SH-SY5Y (cell line): ENCODE measurements at regions not wholly inside any gene's neighbourhood (a gene's known extent, or its start where the extent isn't known, plus 50 kb on each side); places are given as distances from the start of the nearest gene placed in this dataset.

Source experiments
- GATA2 ChIP-seq: IDR thresholded peaks from 2 replicates; pipeline ENCODE4 v1.6.1; 2011; ENCODE audit warnings: mild to moderate bottlenecking, low read depth, low read length
- GATA3 ChIP-seq: IDR thresholded peaks from 2 replicates; pipeline ENCODE4 v1.6.1; 2011; ENCODE audit warnings: low read depth, mild to moderate bottlenecking, low read length, moderate library complexity

DNA sequence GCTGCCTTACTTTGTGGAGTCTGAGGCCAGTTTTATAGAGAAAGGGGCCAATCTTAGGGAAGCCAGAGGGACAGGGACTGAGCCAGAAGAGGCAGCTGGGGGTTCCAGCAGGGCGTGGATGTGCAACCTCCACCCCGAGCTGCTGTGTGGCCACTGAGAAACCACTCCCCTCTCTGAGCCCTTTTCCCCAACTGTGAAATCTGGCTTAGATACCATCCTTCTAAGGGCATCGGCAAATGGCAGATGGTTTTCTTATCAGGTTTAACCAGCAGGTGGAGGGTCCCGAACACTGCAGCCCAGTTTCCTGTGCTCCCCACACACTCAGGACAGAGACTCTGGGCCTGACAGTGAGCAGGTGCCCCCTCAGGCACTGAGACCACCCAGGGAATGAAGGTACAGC is 55.8 kb upstream of the SLC6A6 start:
- TF ChIP-seq GATA3 (no peak), GATA2 (no peak)
